Fibroblast of mammary gland (primary cell): ENCODE measurements at regions not wholly inside any gene's neighbourhood (a gene's known extent, or its start where the extent isn't known, plus 50 kb on each side); places are given as distances from the start of the nearest gene placed in this dataset.

Experiments
- DNase-seq: peaks from one replicate; pipeline ENCODE4 v3.0.0-alpha.2; 2010; ENCODE audit warnings: low read depth
- H3K4me3 ChIP-seq: 2 replicates; pipeline ENCODE4 v1.5.1; 2011; ENCODE audit warnings: low read depth, mild to moderate bottlenecking, low read length, moderate library complexity; ENCODE audit not compliant: control insufficient read depth
- TF ChIP-seq, protein P1 (sequence below): conservative IDR thresholded peaks from 2 replicates; pipeline ENCODE4 v1.5.1; 2011; ENCODE audit warnings: low read depth, low read length, inconsistent platforms; ENCODE audit not compliant: control insufficient read depth, insufficient read depth

DNA sequence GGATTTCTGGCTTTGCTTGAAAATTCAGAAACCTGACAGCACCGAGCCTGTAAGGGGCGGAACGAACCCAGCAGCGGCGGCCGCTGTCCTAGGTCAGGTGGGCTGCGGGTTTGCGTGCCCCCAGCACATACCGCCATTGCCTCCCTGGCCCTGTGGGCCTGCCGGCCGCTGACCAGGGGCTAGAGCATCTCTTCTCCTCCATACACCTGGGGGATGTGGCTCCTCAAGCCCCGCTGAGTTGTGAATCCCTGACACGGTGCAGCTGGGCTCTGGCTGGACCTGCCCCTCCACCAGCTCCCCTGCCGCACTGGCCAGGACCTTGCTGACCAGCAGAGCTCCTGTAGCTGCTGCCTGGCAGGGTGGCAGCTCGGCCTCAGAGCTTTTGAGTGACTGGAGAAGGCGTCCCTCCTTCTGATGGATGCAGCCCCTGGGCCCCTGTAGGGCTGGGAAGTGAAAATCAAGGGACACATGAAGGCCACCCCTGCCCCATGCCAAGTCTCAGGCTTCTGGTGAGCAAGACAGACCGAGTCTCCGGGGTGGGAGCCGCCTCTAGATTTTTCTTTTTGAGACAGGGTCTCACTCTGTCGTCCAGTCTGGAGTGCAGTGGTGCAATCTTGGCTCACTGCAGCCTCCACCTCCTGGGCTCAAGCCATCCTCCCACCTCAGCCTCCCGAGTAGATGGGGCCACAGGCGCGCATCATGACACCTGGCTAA lies 184.9 kb upstream of the SFSWAP start:
- DNase-seq, result no peak
- TF ChIP-seq, protein P1, sequence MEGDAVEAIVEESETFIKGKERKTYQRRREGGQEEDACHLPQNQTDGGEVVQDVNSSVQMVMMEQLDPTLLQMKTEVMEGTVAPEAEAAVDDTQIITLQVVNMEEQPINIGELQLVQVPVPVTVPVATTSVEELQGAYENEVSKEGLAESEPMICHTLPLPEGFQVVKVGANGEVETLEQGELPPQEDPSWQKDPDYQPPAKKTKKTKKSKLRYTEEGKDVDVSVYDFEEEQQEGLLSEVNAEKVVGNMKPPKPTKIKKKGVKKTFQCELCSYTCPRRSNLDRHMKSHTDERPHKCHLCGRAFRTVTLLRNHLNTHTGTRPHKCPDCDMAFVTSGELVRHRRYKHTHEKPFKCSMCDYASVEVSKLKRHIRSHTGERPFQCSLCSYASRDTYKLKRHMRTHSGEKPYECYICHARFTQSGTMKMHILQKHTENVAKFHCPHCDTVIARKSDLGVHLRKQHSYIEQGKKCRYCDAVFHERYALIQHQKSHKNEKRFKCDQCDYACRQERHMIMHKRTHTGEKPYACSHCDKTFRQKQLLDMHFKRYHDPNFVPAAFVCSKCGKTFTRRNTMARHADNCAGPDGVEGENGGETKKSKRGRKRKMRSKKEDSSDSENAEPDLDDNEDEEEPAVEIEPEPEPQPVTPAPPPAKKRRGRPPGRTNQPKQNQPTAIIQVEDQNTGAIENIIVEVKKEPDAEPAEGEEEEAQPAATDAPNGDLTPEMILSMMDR, result no peak
- H3K4me3 ChIP-seq, result no peak overlapping the region

DNA sequence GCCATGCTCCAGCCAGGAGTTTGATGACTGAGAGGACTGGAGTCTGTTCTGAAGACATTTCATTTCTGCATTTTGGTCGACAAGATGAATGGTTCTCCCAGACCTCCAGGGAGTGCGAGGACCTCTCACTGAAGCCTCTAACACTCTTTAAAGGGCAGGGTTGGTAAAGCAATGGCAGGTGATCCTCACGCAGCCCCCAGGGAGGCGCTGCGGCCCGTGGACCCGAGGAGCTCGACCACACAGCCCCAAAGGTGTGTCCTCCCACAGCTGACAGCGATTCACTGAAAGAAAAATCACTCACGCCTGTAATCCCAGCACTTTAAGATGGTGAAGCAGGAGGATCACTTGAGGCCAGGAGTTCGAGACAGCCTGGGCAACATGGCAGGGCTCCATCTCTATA lies 183.8 kb upstream of the SFSWAP start:
- no peak for DNase-seq
- TF ChIP-seq, protein P1, result no peak
- no peak overlapping the region for H3K4me3 ChIP-seq

DNA sequence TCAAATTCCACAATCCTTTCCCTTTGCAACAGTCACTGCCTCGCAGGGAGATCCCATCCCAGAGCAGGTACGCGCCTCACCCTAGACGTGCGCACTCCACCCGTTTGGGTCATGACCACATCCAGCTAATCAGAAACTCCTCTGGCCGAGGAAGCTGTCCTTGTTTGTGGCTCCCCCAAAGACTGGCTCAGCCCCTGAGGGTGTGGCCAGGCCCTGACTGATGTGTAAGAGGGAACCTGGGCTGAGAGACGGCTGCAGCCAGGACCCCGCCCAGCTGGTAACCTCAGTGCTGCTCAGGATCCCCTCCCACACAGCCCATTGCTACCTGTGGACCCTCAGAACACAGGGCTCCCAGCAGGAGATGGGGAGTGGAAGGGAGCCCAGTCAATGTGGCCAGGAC lies 183.2 kb upstream of the SFSWAP start:
- DNase-seq, result no peak
- TF ChIP-seq, protein P1, result no peak
- H3K4me3 ChIP-seq, result no peak overlapping the region

DNA sequence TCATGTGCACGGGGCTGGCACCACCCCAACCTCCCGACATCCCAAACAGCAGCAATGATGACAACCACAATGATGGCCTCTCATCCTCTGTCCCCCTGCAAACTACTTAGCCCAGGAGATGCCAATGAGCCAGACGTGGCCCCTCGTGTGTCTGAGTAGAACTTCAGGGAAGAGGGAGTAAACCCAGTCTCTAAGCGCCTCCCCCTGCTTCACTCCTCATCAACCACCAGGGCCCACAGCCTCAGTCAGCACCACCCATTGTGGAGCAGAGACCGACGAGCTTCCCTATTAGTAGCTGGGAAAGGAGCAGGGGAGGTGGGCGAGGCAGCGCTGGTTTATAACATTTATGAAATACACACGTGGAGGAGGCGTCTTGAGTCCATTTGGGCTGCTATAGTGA lies 182.7 kb upstream of the SFSWAP start:
- no peak overlapping the region for H3K4me3 ChIP-seq
- no peak for DNase-seq
- TF ChIP-seq, protein P1, result no peak

DNA sequence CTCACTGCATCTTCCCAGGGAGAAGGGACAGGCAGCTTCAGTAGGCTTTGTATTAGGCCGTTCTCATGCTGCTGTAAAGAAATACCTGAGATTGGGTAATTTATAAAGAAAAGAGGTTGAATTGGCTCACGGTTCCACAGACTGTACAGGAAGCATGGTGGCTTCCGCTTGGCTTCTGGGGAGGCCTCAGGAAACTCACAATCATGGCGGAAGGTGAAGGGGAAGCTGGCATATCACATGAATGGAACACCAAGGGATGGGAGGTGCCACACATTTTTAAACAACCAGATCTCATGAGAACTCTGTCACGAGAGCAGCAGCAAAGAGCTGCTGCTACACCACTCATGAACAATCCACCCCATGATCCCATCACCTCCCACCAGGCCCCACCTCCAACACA lies 182.2 kb upstream of the SFSWAP start:
- DNase-seq, result no peak
- TF ChIP-seq, protein P1, result no peak
- no peak overlapping the region for H3K4me3 ChIP-seq

DNA sequence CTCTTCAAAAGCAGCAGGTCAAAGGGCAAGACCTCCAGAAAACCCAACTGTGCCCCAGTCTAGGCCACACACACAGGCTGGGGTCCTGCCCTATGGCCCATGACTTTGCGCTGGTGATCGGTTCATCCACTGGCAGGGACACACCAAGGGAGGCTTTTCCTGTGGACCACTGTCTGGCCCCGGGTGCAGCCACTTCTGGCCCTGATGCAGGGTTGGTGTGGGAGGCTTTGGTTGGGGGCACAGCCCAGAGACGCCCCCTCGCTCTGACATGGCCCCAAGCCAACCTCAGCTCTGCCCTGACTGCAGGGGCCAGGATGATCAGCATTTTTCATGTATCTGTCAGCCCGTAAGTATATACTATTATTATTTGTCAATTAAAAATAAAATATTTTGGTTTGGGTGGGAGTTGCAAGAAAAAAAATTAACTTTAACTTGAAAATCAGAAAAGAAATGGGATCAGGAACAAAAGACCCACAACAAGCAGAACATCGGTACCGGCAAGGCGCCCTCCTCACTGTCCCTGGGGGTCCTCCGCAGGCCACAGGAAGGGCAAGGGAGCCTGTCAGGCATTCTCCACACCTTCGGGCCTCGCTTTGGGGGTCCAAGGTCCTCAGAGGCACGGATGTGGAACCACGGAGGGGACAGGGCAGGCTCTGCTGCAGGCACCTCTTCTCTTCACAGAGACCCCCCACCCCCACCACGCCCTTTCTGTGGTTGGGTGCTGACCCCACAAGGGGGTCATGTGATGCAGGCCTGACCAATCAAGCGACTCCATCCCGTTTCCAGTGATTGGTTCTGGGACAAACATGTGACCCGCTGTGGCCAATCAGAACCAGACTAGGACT lies 181.5 kb upstream of the SFSWAP start:
- TF ChIP-seq, protein P1, result no peak
- no peak overlapping the region for H3K4me3 ChIP-seq
- DNase-seq, result no peak
